Muscle of arm (tissue), 1 donor: ENCODE measurements at regions not wholly inside any gene's neighbourhood (a gene's known extent, or its start where the extent isn't known, plus 50 kb on each side); places are given as distances from the start of the nearest gene placed in this dataset.
"Not testable (repeated sequence)": the region's sequence is repeated elsewhere in the genome, so short reads cannot be mapped to it uniquely, and the experiment has no call there.

Experiments used
- DNase-seq: peaks from one replicate; pipeline ENCODE4 v3.0.0-alpha.2; 2013

GRCh38 chr10:30560326-30560725, 69.2 kb downstream of the LYZL2 start:
- no peak for DNase-seq

- no peak for DNase-seq
These were observed 70.4 kb downstream of the LYZL2 start for GRCh38 chr10:30559180-30559579.

- no peak for DNase-seq
These were observed 71.1 kb downstream of the LYZL2 start for GRCh38 chr10:30558411-30558810.

- DNase-seq = no peak
These were observed 71.7 kb downstream of the LYZL2 start for GRCh38 chr10:30557884-30558283.

- DNase-seq = no peak
These were observed 73.4 kb downstream of the LYZL2 start for GRCh38 chr10:30556189-30556588.

GRCh38 chr10:30555465-30555864, 74.1 kb downstream of the LYZL2 start:
- DNase-seq = no peak

- no peak for DNase-seq
These were observed 75.1 kb downstream of the LYZL2 start for GRCh38 chr10:30554440-30554825.

GRCh38 chr10:30553626-30554439, 75.7 kb downstream of the LYZL2 start:
- no peak for DNase-seq

- no peak for DNase-seq
These were observed 76.4 kb downstream of the LYZL2 start for GRCh38 chr10:30553018-30553625.

- DNase-seq = no peak
These were observed 78.4 kb downstream of the LYZL2 start for GRCh38 chr10:30550967-30551815.

GRCh38 chr10:30549134-30549687, 80.3 kb downstream of the LYZL2 start:
- not testable (repeated sequence) for DNase-seq

GRCh38 chr10:30546511-30546910, 83.0 kb downstream of the LYZL2 start:
- DNase-seq = no peak

- DNase-seq = no peak
These were observed 86.7 kb downstream of the LYZL2 start for GRCh38 chr10:30542895-30543288.

- DNase-seq = no peak
These were observed 87.3 kb downstream of the LYZL2 start for GRCh38 chr10:30542001-30542894.

- no peak for DNase-seq
These were observed 89.3 kb downstream of the LYZL2 start for GRCh38 chr10:30540276-30540675.

- DNase-seq = no peak
These were observed 91.5 kb downstream of the LYZL2 start for GRCh38 chr10:30538086-30538485.

GRCh38 chr10:30537586-30537985, 92.0 kb downstream of the LYZL2 start:
- no peak for DNase-seq

GRCh38 chr10:30537158-30537557, 92.4 kb downstream of the LYZL2 start:
- not testable (repeated sequence) for DNase-seq

GRCh38 chr10:30536578-30536977, 93.0 kb downstream of the LYZL2 start:
- DNase-seq = no peak

- no peak for DNase-seq
These were observed 93.9 kb downstream of the LYZL2 start for GRCh38 chr10:30535677-30536076.

GRCh38 chr10:30534465-30535144, 94.9 kb downstream of the LYZL2 start:
- DNase-seq = peak; percentile 77
